NB4 (cell line): ENCODE measurements at regions not wholly inside any gene's neighbourhood (a gene's known extent, or its start where the extent isn't known, plus 50 kb on each side); places are given as distances from the start of the nearest gene placed in this dataset.

Source experiments
- MYC ChIP-seq: IDR thresholded peaks from 2 replicates; pipeline ENCODE4 v1.6.1; 2011; ENCODE audit warnings: low read depth, low read length
- POLR2A ChIP-seq: IDR thresholded peaks from 2 replicates; pipeline ENCODE4 v1.6.1; 2011; ENCODE audit warnings: mild to moderate bottlenecking; ENCODE audit not compliant: insufficient read length; ENCODE audit errors: extremely low read depth
- TF ChIP-seq, protein P1 (sequence below): IDR thresholded peaks from one replicate; pipeline ENCODE4 v1.5.1; 2012; ENCODE audit warnings: low read depth, low read length
- TF ChIP-seq, protein P2 (sequence below): IDR thresholded peaks from 2 replicates; pipeline ENCODE4 v1.6.1; 2011; ENCODE audit warnings: low read depth, low read length

- TF ChIP-seq, protein P1, sequence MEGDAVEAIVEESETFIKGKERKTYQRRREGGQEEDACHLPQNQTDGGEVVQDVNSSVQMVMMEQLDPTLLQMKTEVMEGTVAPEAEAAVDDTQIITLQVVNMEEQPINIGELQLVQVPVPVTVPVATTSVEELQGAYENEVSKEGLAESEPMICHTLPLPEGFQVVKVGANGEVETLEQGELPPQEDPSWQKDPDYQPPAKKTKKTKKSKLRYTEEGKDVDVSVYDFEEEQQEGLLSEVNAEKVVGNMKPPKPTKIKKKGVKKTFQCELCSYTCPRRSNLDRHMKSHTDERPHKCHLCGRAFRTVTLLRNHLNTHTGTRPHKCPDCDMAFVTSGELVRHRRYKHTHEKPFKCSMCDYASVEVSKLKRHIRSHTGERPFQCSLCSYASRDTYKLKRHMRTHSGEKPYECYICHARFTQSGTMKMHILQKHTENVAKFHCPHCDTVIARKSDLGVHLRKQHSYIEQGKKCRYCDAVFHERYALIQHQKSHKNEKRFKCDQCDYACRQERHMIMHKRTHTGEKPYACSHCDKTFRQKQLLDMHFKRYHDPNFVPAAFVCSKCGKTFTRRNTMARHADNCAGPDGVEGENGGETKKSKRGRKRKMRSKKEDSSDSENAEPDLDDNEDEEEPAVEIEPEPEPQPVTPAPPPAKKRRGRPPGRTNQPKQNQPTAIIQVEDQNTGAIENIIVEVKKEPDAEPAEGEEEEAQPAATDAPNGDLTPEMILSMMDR = no peak
- no peak for TF ChIP-seq POLR2A
- TF ChIP-seq, protein P2, sequence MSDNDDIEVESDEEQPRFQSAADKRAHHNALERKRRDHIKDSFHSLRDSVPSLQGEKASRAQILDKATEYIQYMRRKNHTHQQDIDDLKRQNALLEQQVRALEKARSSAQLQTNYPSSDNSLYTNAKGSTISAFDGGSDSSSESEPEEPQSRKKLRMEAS = no peak
- TF ChIP-seq MYC = no peak
These were observed 586.9 kb downstream of the FAM181B start for GRCh38 chr11:82146789-82147188.
